A673 (cell line): ENCODE measurements at regions not wholly inside any gene's neighbourhood (a gene's known extent, or its start where the extent isn't known, plus 50 kb on each side); places are given as distances from the start of the nearest gene placed in this dataset.

Experiments used
- BruUV-seq: library from RNA; stranded (reverse); fragments of 400-500 nt; replicated peaks from 2 replicates; lab custom pipeline; 2021; lab: Mats Ljungman, UMichigan
- CTCF ChIA-PET: fragments of 300-600 bp; sonication (Branson Sonifier 250); formaldehyde crosslinking; loops from one replicate; lab custom pipeline; 2022; ENCODE audit warnings: antibody characterized with exemption; lab: Charles Lee
- POLR2A ChIA-PET: fragments of 300-600 bp; sonication (Branson Sonifier 250); formaldehyde crosslinking; loops from one replicate; lab custom pipeline; 2022; ENCODE audit warnings: antibody characterized with exemption; ENCODE audit not compliant: low non-redundant PET; lab: Charles Lee
- DNase-seq: peaks from one replicate; pipeline ENCODE4 v3.0.0-alpha.2; 2015; ENCODE audit warnings: low spot score
- H3K27ac ChIP-seq: fragments of 200-600 bp; sonication (generic); 2 replicates; pipeline ENCODE4 v1.5.1; 2016; ENCODE audit warnings: mixed run types, low read depth, mild to moderate bottlenecking, mixed read lengths, antibody characterized with exemption, low read length; ENCODE audit not compliant: poor library complexity, severe bottlenecking
- H3K27me3 ChIP-seq: fragments of 200-600 bp; sonication (generic); replicated peaks from 2 replicates; pipeline ENCODE4 v1.6.1; 2017; ENCODE audit warnings: mixed run types, low read depth, mild to moderate bottlenecking, mixed read lengths, antibody characterized with exemption, low read length; ENCODE audit not compliant: insufficient read depth, poor library complexity
- H3K36me3 ChIP-seq: fragments of 200-600 bp; sonication (generic); 2 replicates; pipeline ENCODE4 v1.6.1; 2016; ENCODE audit warnings: mixed run types, mild to moderate bottlenecking, mixed read lengths, antibody characterized with exemption, low read length; ENCODE audit not compliant: insufficient read depth, poor library complexity, severe bottlenecking
- H3K4me1 ChIP-seq: fragments of 200-600 bp; sonication (generic); 2 replicates; pipeline ENCODE4 v1.6.1; 2017; ENCODE audit warnings: mixed run types, mild to moderate bottlenecking, mixed read lengths, antibody characterized with exemption, low read length; ENCODE audit not compliant: insufficient read depth, poor library complexity, severe bottlenecking
- H3K4me3 ChIP-seq: fragments of 200-600 bp; sonication (generic); 2 replicates; pipeline ENCODE4 v1.5.1; 2016; ENCODE audit warnings: low read depth, mixed run types, mild to moderate bottlenecking, mixed read lengths, low read length; ENCODE audit not compliant: poor library complexity, severe bottlenecking
- H3K9me3 ChIP-seq: fragments of 200-600 bp; sonication (generic); 2 replicates; pipeline ENCODE4 v1.6.1; 2016; ENCODE audit warnings: mixed run types, low read depth, mild to moderate bottlenecking, mixed read lengths, antibody characterized with exemption, low read length; ENCODE audit not compliant: poor library complexity, severe bottlenecking
- EZH2 ChIP-seq: fragments of 200-600 bp; sonication (generic); IDR thresholded peaks from 2 replicates; pipeline ENCODE4 v1.6.1; 2017; ENCODE audit warnings: borderline replicate concordance, low read depth, mild to moderate bottlenecking, mixed read lengths, antibody characterized with exemption, low read length; ENCODE audit not compliant: poor library complexity, severe bottlenecking
- intact Hi-C: fragments of 100-400 bp; cut with micrococcal nuclease; formaldehyde crosslinking; loops from one replicate; pipeline ENCODE4 v1.10.0; 2022; ENCODE audit not compliant: unreplicated experiment
- TF ChIP-seq, protein P1 (sequence below): fragments of 300-800, 200-600 bp; sonication (generic); conservative IDR thresholded peaks from 2 replicates; pipeline ENCODE4 v1.5.1; 2017; ENCODE audit warnings: low read depth, mild to moderate bottlenecking, antibody characterized with exemption, low read length, moderate library complexity, mixed read lengths

DNA sequence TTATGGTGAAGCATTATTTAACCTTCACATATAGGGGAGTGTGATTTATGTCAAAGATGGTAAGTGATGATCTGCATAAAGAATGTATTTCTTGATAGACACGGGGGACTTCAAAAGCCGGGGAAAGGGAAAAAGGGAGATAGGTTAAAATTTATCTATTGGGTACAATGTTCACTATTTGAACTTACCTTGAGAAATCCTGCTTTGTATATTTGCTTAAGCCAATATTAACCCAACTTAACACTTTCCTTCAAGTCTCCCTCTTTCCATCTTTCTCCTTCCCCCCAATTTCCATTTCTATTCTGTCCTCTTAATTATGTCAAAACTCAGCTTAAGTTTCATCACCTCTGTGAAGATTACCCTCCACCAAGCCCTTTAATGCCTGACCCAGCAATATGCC is 149.0 kb upstream of the ANK2 start:
- Histone ChIP-seq H3K4me3 (no peak overlapping the region), H3K27ac (no peak overlapping the region), H3K36me3 (no peaks in the 10 kb centered on the region), H3K4me1 (peaks cover 8% of the 10 kb centered on the region), H3K27me3 (no peaks in the 10 kb centered on the region), H3K9me3 (no peaks in the 10 kb centered on the region)
- no peak for TF ChIP-seq EZH2
- POLR2A ChIA-PET = no interaction called here
- BruUV-seq = no TSS peak
- intact Hi-C loops = no loop called here
- no peak for DNase-seq
- CTCF ChIA-PET = no interaction called here

DNA sequence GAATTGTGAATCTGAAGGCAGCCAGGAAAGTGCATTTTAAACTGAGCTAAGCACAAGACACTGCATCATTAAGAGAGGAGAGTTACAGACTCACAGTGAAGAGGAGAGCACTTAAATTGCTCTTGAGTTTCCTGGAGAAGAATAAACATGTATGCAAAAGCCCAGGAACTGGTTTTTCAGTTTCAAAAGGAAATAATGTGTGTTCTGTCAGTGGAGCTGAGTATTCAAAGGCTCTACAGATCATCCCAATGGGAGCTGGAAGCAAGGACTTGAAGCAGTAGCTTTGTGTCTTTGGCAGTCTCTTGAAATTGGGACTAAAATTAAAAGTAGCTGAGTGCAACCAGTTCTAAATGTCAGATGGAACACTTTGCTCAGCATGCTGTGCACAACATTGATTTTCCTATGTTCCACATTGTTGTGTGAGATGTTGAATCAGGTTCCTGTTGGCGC is 147.5 kb upstream of the ANK2 start:
- H3K36me3 ChIP-seq = no peaks in the 10 kb centered on the region
- ChIA-PET CTCF (interaction anchor here (1.0 kb wide), 1 partner anchor 9 kb away, joined by 4 read pairs; no protein-coding TSS in a partner anchor), POLR2A (no interaction called here)
- H3K4me3 ChIP-seq = no peak overlapping the region
- intact Hi-C loops = no loop called here
- H3K27ac ChIP-seq = no peak overlapping the region
- no peaks in the 10 kb centered on the region for H3K9me3 ChIP-seq
- TF ChIP-seq, protein P1, sequence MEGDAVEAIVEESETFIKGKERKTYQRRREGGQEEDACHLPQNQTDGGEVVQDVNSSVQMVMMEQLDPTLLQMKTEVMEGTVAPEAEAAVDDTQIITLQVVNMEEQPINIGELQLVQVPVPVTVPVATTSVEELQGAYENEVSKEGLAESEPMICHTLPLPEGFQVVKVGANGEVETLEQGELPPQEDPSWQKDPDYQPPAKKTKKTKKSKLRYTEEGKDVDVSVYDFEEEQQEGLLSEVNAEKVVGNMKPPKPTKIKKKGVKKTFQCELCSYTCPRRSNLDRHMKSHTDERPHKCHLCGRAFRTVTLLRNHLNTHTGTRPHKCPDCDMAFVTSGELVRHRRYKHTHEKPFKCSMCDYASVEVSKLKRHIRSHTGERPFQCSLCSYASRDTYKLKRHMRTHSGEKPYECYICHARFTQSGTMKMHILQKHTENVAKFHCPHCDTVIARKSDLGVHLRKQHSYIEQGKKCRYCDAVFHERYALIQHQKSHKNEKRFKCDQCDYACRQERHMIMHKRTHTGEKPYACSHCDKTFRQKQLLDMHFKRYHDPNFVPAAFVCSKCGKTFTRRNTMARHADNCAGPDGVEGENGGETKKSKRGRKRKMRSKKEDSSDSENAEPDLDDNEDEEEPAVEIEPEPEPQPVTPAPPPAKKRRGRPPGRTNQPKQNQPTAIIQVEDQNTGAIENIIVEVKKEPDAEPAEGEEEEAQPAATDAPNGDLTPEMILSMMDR = no peak
- no peak for TF ChIP-seq EZH2
- no peaks in the 10 kb centered on the region for H3K27me3 ChIP-seq
- BruUV-seq = no TSS peak
- H3K4me1 ChIP-seq = peaks cover 5% of the 10 kb centered on the region
- DNase-seq = no peak

DNA sequence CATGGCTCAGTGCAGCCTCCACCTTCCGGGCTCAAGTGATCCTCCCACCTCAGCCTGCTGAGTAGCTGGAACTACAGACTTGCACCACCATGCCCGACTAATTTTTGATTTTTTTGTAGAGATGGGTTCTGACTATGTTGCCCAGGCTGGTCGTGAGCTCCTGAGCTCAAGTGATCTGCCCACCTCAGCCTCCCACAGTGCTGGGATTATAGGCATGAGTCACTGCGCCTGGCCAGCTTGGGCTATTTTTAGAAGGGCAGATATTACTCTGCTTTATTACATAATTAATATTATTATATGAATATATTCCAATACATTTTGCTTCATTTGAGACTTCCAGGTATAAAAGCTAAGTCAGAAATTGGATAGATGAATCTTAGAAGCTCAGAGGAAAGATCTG is 143.7 kb upstream of the ANK2 start:
- no peak for TF ChIP-seq EZH2
- TF ChIP-seq, protein P1 = no peak
- Histone ChIP-seq H3K36me3 (no peaks in the 10 kb centered on the region), H3K27ac (no peak overlapping the region), H3K27me3 (no peaks in the 10 kb centered on the region), H3K4me1 (peaks cover 26% of the 10 kb centered on the region), H3K9me3 (no peaks in the 10 kb centered on the region), H3K4me3 (no peak overlapping the region)
- DNase-seq = no peak
- ChIA-PET POLR2A (no interaction called here), CTCF (interaction anchor here (0.5 kb wide), 1 partner anchor 141 kb away, joined by 4 read pairs; no protein-coding TSS in a partner anchor)
- intact Hi-C loops = no loop called here
- BruUV-seq = no TSS peak

DNA sequence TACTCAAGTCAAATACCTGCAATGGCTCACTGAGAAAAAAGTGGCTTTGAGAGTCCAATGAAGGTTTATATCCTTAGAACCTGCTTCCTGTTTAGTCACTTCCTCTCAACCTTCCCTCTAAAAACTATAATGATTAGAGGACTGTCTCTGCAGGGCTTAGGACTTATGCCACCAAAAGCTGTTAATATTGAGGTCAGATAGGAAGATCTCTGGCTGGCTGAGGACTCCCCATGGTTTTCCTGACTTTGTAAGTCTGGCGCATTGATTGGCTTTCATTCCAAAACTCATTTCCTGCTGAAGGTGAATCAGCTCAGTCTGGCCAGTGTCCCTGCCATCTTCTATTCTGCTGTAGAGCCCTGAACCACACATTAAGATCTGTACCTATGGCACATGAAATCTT is 140.9 kb upstream of the ANK2 start:
- H3K27me3 ChIP-seq = no peaks in the 10 kb centered on the region
- peaks cover 27% of the 10 kb centered on the region for H3K4me1 ChIP-seq
- DNase-seq = peak; percentile 81
- BruUV-seq = no TSS peak
- POLR2A ChIA-PET = no interaction called here
- no peak for TF ChIP-seq EZH2
- TF ChIP-seq, protein P1 = no peak
- intact Hi-C loops = no loop called here
- no peak overlapping the region for H3K4me3 ChIP-seq
- no peaks in the 10 kb centered on the region for H3K36me3 ChIP-seq
- H3K27ac ChIP-seq = no peak overlapping the region
- H3K9me3 ChIP-seq = no peaks in the 10 kb centered on the region
- CTCF ChIA-PET = no interaction called here
